ENCODE measurements at regions not wholly inside any gene's neighbourhood (a gene's known extent, or its start where the extent isn't known, plus 50 kb on each side); places are given as distances from the start of the nearest gene placed in this dataset.

GRCh38 chr21:25062061-25062460 lies 545.2 kb downstream of the MRPL39 start:
- H2BK5ac ChIP-seq (ENCODE audit: low read depth, low read length, poor library complexity, severe bottlenecking): no peak overlapping the region
- H3K18ac ChIP-seq (ENCODE audit: low read depth in 1 of 2, low read length in 2 of 2): no peak overlapping the region
- no peak overlapping the region for H2BK120ac ChIP-seq (ENCODE audit: low read depth, low read length)
- no peak overlapping the region for H4K8ac ChIP-seq (ENCODE audit: low read length)
- H2AK5ac ChIP-seq (ENCODE audit: low read length, severe bottlenecking): no peak overlapping the region
- H3K27ac ChIP-seq (ENCODE audit: low read length, poor library complexity, severe bottlenecking): no peak overlapping the region
- no peak overlapping the region for H3K9ac ChIP-seq (ENCODE audit: low read length)
- no peak overlapping the region for H3K23ac ChIP-seq (ENCODE audit: low read length in 2 of 2)
- WGBS: 75% methylated on average over 1 of the region's 1 CpG
- no peaks in the 10 kb centered on the region for H3K79me1 ChIP-seq (replicated peaks; ENCODE audit: low read length, poor library complexity, severe bottlenecking)
- no peak overlapping the region for H2BK12ac ChIP-seq (ENCODE audit: low read length in 2 of 2)
- H3K27me3 ChIP-seq (ENCODE audit: control insufficient read depth in 1 of 2, insufficient read depth in 1 of 2, low read length in 2 of 2): no peaks in the 10 kb centered on the region
- no peak overlapping the region for H2BK15ac ChIP-seq (ENCODE audit: low read depth, poor library complexity, severe bottlenecking)
- no peak overlapping the region for H3K4ac ChIP-seq (ENCODE audit: low read depth in 1 of 2, low read length in 2 of 2)
- DNase-seq: no peak
- no peak overlapping the region for H2AFZ ChIP-seq (ENCODE audit: low read depth, low read length)
- H3K14ac ChIP-seq (ENCODE audit: low read length in 2 of 2): no peak overlapping the region
- H3K36me3 ChIP-seq (ENCODE audit: control insufficient read depth in 1 of 2, insufficient read depth in 2 of 2, low read depth in 1 of 2, low read length in 2 of 2): no peaks in the 10 kb centered on the region
- H3K9me3 ChIP-seq (ENCODE audit: control insufficient read depth, low read length): no peaks in the 10 kb centered on the region
- H3K4me1 ChIP-seq (ENCODE audit: control insufficient read depth, insufficient read depth, low read depth, low read length): no peaks in the 10 kb centered on the region
- H3K4me2 ChIP-seq (ENCODE audit: low read length, poor library complexity, severe bottlenecking): no peak overlapping the region
- no peak overlapping the region for H3K4me3 ChIP-seq (ENCODE audit: insufficient read depth in 1 of 2, low read depth in 1 of 2, low read length in 2 of 2)
- H4K91ac ChIP-seq (ENCODE audit: low read length): no peak overlapping the region

- Histone ChIP-seq H3K23ac (ENCODE audit: low read length in 2 of 2) (no peak overlapping the region), H3K9me3 (ENCODE audit: control insufficient read depth, low read length) (no peaks in the 10 kb centered on the region), H2BK15ac (ENCODE audit: low read depth, poor library complexity, severe bottlenecking) (no peak overlapping the region), H2BK120ac (ENCODE audit: low read depth, low read length) (no peak overlapping the region), H2BK12ac (ENCODE audit: low read length in 2 of 2) (no peak overlapping the region), H3K9ac (ENCODE audit: low read length) (no peak overlapping the region), H4K91ac (ENCODE audit: low read length) (no peak overlapping the region), H3K4ac (ENCODE audit: low read depth in 1 of 2, low read length in 2 of 2) (no peak overlapping the region), H2AK5ac (ENCODE audit: low read length, severe bottlenecking) (no peak overlapping the region), H2BK5ac (ENCODE audit: low read depth, low read length, poor library complexity, severe bottlenecking) (no peak overlapping the region), H3K79me1 (replicated peaks; ENCODE audit: low read length, poor library complexity, severe bottlenecking) (no peaks in the 10 kb centered on the region), H4K8ac (ENCODE audit: low read length) (no peak overlapping the region), H3K4me3 (ENCODE audit: insufficient read depth in 1 of 2, low read depth in 1 of 2, low read length in 2 of 2) (no peak overlapping the region), H3K27me3 (ENCODE audit: control insufficient read depth in 1 of 2, insufficient read depth in 1 of 2, low read length in 2 of 2) (no peaks in the 10 kb centered on the region), H3K14ac (ENCODE audit: low read length in 2 of 2) (no peak overlapping the region), H3K18ac (ENCODE audit: low read depth in 1 of 2, low read length in 2 of 2) (no peak overlapping the region), H3K4me1 (ENCODE audit: control insufficient read depth, insufficient read depth, low read depth, low read length) (no peaks in the 10 kb centered on the region), H3K27ac (ENCODE audit: low read length, poor library complexity, severe bottlenecking) (no peak overlapping the region), H2AFZ (ENCODE audit: low read depth, low read length) (no peak overlapping the region), H3K36me3 (ENCODE audit: control insufficient read depth in 1 of 2, insufficient read depth in 2 of 2, low read depth in 1 of 2, low read length in 2 of 2) (no peaks in the 10 kb centered on the region), H3K4me2 (ENCODE audit: low read length, poor library complexity, severe bottlenecking) (no peak overlapping the region)
- DNase-seq: no peak
- WGBS: no CpG with 5 or more reads among the region's 2 CpGs
These were observed 552.6 kb downstream of the MRPL39 start for GRCh38 chr21:25054689-25055088.

DNA sequence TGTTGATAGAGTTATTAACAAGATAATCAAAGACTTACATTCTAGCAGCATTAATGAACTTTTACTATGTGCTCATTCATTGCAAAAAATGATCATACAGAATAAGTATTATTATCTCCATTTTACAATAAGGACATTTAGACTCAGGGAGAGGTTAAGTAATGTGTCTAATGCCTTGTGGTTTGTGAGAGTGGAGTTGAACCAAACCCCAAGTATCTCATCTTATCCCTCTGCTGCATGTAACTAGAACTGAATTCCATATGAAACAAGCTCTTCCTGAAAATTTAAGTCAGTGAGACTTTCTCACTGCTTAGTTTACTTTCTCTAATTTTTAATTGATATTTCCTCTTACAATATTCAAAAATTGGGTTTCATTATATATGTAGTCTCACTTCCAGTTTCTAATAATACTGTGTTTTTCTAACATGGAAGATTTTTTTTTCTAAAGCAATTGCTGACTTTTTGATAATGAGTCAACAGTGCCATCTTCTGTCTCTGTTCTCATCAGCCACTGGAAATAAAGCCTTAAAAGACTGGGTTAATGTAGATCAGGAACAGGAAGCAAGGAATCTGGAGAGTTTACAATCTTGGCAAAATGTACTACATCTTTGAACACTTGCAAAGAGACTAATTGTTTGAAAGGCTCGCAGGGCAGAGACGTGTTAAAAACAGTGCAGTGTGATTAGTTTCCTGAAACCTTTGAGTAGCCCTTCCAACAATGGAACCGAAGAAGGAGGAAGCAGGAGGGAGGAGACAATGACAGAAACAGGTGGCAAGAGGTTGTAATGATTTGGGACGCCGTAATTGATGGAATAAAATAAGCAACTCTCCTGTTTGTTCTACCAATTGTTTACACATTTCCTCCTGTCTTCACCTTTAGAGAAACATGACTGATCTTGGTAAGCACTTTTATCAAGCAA lies 567.6 kb downstream of the MRPL39 start:
- peak overlapping the region in 1 of 2 experiments; percentile 35 for H3K4me3 ChIP-seq (ENCODE audit: insufficient read depth in 1 of 2, low read depth in 1 of 2, low read length in 2 of 2)
- no peak overlapping the region for H3K9ac ChIP-seq (ENCODE audit: low read length)
- no peaks in the 10 kb centered on the region for H3K79me1 ChIP-seq (replicated peaks; ENCODE audit: low read length, poor library complexity, severe bottlenecking)
- no peak overlapping the region for H3K14ac ChIP-seq (ENCODE audit: low read length in 2 of 2)
- no peak overlapping the region for H2AK5ac ChIP-seq (ENCODE audit: low read length, severe bottlenecking)
- no peaks in the 10 kb centered on the region for H3K27me3 ChIP-seq (ENCODE audit: control insufficient read depth in 1 of 2, insufficient read depth in 1 of 2, low read length in 2 of 2)
- 16% methylated on average over 3 of the region's 5 CpGs for WGBS
- H3K18ac ChIP-seq (ENCODE audit: low read depth in 1 of 2, low read length in 2 of 2): no peak overlapping the region
- H3K27ac ChIP-seq (ENCODE audit: low read length, poor library complexity, severe bottlenecking): no peak overlapping the region
- no peak overlapping the region for H4K91ac ChIP-seq (ENCODE audit: low read length)
- no peak overlapping the region for H2BK5ac ChIP-seq (ENCODE audit: low read depth, low read length, poor library complexity, severe bottlenecking)
- no peak overlapping the region for H3K4ac ChIP-seq (ENCODE audit: low read depth in 1 of 2, low read length in 2 of 2)
- no peak overlapping the region for H2BK15ac ChIP-seq (ENCODE audit: low read depth, poor library complexity, severe bottlenecking)
- H3K9me3 ChIP-seq (ENCODE audit: control insufficient read depth, low read length): no peaks in the 10 kb centered on the region
- H2BK12ac ChIP-seq (ENCODE audit: low read length in 2 of 2): no peak overlapping the region
- H3K4me1 ChIP-seq (ENCODE audit: control insufficient read depth, insufficient read depth, low read depth, low read length): no peaks in the 10 kb centered on the region
- H2BK120ac ChIP-seq (ENCODE audit: low read depth, low read length): no peak overlapping the region
- no peak overlapping the region for H3K4me2 ChIP-seq (ENCODE audit: low read length, poor library complexity, severe bottlenecking)
- no peak overlapping the region for H2AFZ ChIP-seq (ENCODE audit: low read depth, low read length)
- no peak overlapping the region for H4K8ac ChIP-seq (ENCODE audit: low read length)
- no peaks in the 10 kb centered on the region for H3K36me3 ChIP-seq (ENCODE audit: control insufficient read depth in 1 of 2, insufficient read depth in 2 of 2, low read depth in 1 of 2, low read length in 2 of 2)
- DNase-seq: no peak
- no peak overlapping the region for H3K23ac ChIP-seq (ENCODE audit: low read length in 2 of 2)

- Histone ChIP-seq H3K9ac (ENCODE audit: low read length) (no peak overlapping the region), H3K27ac (ENCODE audit: low read length, poor library complexity, severe bottlenecking) (no peak overlapping the region), H3K4ac (ENCODE audit: low read depth in 1 of 2, low read length in 2 of 2) (no peak overlapping the region), H4K91ac (ENCODE audit: low read length) (no peak overlapping the region), H3K27me3 (ENCODE audit: control insufficient read depth in 1 of 2, insufficient read depth in 1 of 2, low read length in 2 of 2) (no peaks in the 10 kb centered on the region), H3K36me3 (ENCODE audit: control insufficient read depth in 1 of 2, insufficient read depth in 2 of 2, low read depth in 1 of 2, low read length in 2 of 2) (no peaks in the 10 kb centered on the region), H3K9me3 (ENCODE audit: control insufficient read depth, low read length) (no peaks in the 10 kb centered on the region), H3K79me1 (replicated peaks; ENCODE audit: low read length, poor library complexity, severe bottlenecking) (no peaks in the 10 kb centered on the region), H2AK5ac (ENCODE audit: low read length, severe bottlenecking) (no peak overlapping the region), H4K8ac (ENCODE audit: low read length) (no peak overlapping the region), H3K4me2 (ENCODE audit: low read length, poor library complexity, severe bottlenecking) (no peak overlapping the region), H3K18ac (ENCODE audit: low read depth in 1 of 2, low read length in 2 of 2) (no peak overlapping the region), H2AFZ (ENCODE audit: low read depth, low read length) (no peak overlapping the region), H3K4me1 (ENCODE audit: control insufficient read depth, insufficient read depth, low read depth, low read length) (no peaks in the 10 kb centered on the region), H3K23ac (ENCODE audit: low read length in 2 of 2) (no peak overlapping the region), H2BK5ac (ENCODE audit: low read depth, low read length, poor library complexity, severe bottlenecking) (no peak overlapping the region), H2BK15ac (ENCODE audit: low read depth, poor library complexity, severe bottlenecking) (no peak overlapping the region), H3K4me3 (ENCODE audit: insufficient read depth in 1 of 2, low read depth in 1 of 2, low read length in 2 of 2) (no peak overlapping the region), H2BK12ac (ENCODE audit: low read length in 2 of 2) (no peak overlapping the region), H2BK120ac (ENCODE audit: low read depth, low read length) (no peak overlapping the region), H3K14ac (ENCODE audit: low read length in 2 of 2) (no peak overlapping the region)
- DNase-seq: no peak
- WGBS: 93% methylated on average over 1 of the region's 1 CpG
These were observed 570.5 kb downstream of the MRPL39 start for GRCh38 chr21:25036775-25037174.

Measured in mesenchymal stem cell (in vitro differentiated cells and primary cell).